Activated T-cell treated with anti-CD3 and anti-CD28 coated beads for 1 hour (primary cell): ENCODE measurements at regions not wholly inside any gene's neighbourhood (a gene's known extent, or its start where the extent isn't known, plus 50 kb on each side); places are given as distances from the start of the nearest gene placed in this dataset.

ENCODE experiments used
- DNase-seq: peaks from one replicate; pipeline ENCODE4 v3.0.0-alpha.2; 2020; ENCODE audit warnings: low read depth

GRCh38 chr4:121519236-121519838, 138.5 kb upstream of the QRFPR start:
- DNase-seq = no peak

- DNase-seq = no peak
These were observed 136.4 kb upstream of the QRFPR start for GRCh38 chr4:121517241-121517640.

- no peak for DNase-seq
These were observed 133.6 kb upstream of the QRFPR start for GRCh38 chr4:121514443-121514842.

- DNase-seq = no peak
These were observed 129.6 kb upstream of the QRFPR start for GRCh38 chr4:121510341-121510874.

GRCh38 chr4:121485190-121485804, 104.5 kb upstream of the QRFPR start:
- no peak for DNase-seq

- DNase-seq = no peak
These were observed 103.8 kb upstream of the QRFPR start for GRCh38 chr4:121484633-121485032.

- DNase-seq = no peak
These were observed 99.0 kb upstream of the QRFPR start for GRCh38 chr4:121479808-121480207.

GRCh38 chr4:121477480-121477879, 96.7 kb upstream of the QRFPR start:
- no peak for DNase-seq

- no peak for DNase-seq
These were observed 96.3 kb upstream of the QRFPR start for GRCh38 chr4:121477079-121477478.

GRCh38 chr4:121472937-121473721, 92.3 kb upstream of the QRFPR start:
- DNase-seq = no peak

- no peak for DNase-seq
These were observed 84.0 kb upstream of the QRFPR start for GRCh38 chr4:121464854-121465253.

GRCh38 chr4:121462660-121463261, 81.9 kb upstream of the QRFPR start:
- DNase-seq = peak; percentile 7

GRCh38 chr4:121459026-121459425, 78.2 kb upstream of the QRFPR start:
- DNase-seq = no peak

GRCh38 chr4:121457278-121457875, 76.6 kb upstream of the QRFPR start:
- DNase-seq = no peak

- DNase-seq = no peak
These were observed 74.5 kb upstream of the QRFPR start for GRCh38 chr4:121455285-121455684.

GRCh38 chr4:121454251-121454979, 73.6 kb upstream of the QRFPR start:
- no peak for DNase-seq

- no peak for DNase-seq
These were observed 70.5 kb upstream of the QRFPR start for GRCh38 chr4:121451310-121451709.

GRCh38 chr4:121449416-121449815, 68.6 kb upstream of the QRFPR start:
- DNase-seq = no peak

GRCh38 chr4:121448231-121448630, 67.4 kb upstream of the QRFPR start:
- DNase-seq = no peak

- DNase-seq = no peak
These were observed 58.9 kb upstream of the QRFPR start for GRCh38 chr4:121439669-121440068.
